ENCODE measurements at regions not wholly inside any gene's neighbourhood (a gene's known extent, or its start where the extent isn't known, plus 50 kb on each side); places are given as distances from the start of the nearest gene placed in this dataset.

GRCh38 chr12:75917715-75918114 lies 113.9 kb downstream of the PHLDA1 start:
- TF ChIP-seq TAF1 (IDR thresholded peaks at IDR 0.05; ENCODE audit: borderline replicate concordance, low read depth, low read length) (no peak), POLR2A (IDR thresholded peaks at IDR 0.05; ENCODE audit: low read depth, low read length) (no peak)

Data from GM12892 (cell line).